K562 (cell line): ENCODE measurements at regions not wholly inside any gene's neighbourhood (a gene's known extent, or its start where the extent isn't known, plus 50 kb on each side); places are given as distances from the start of the nearest gene placed in this dataset.

Experiments used
- ATAC-seq: fragments of 200-7000 bp; cut with Tn5 transposase; 3 replicates; pipeline ENCODE4 v1.9.1; 2020; ENCODE audit warnings: moderate library complexity
- BruUV-seq: library from RNA; stranded (reverse); fragments of 400-500 nt; replicated peaks from 2 replicates; lab custom pipeline; 2021; lab: Mats Ljungman, UMichigan
- CTCF ChIA-PET: fragments of 300-600 bp; formaldehyde crosslinking; extraction: SDS; loops from one replicate; lab custom pipeline; 2021; ENCODE audit warnings: low intra/inter-chr PET ratio; lab: Yijun Ruan, JAX
- POLR2A ChIA-PET: fragments of 300-600, 350-650 bp; sonication (Branson Sonifier 250); formaldehyde crosslinking; extraction: SDS; loops from one replicate; lab custom pipeline; 2021; ENCODE audit warnings: antibody characterized with exemption, inconsistent platforms; lab: Yijun Ruan, JAX
- DNase-seq, 4 experiments: peaks; one replicate each; pipeline versions ENCODE4 v3.0.0 to v3.0.0-alpha.2; 2011 to 2018; ENCODE audit warnings: low spot score in 3 of 4, mixed read lengths in 3 of 4; ENCODE audit errors: extremely low read depth in 1 of 4
- FAIRE-seq: peaks from 2 replicates; lab custom pipeline; 2011; peaks lifted over from hg19 to GRCh38; lab: Jason Lieb, UNC
- H2AFZ ChIP-seq: 2 replicates; pipeline ENCODE4 v1.6.0; 2011; ENCODE audit warnings: low read depth, low read length, control low read depth, inconsistent platforms
- H3K27ac ChIP-seq: fragments of 200-600 bp; 3 replicates; pipeline ENCODE4 v1.8.0; 2011; ENCODE audit warnings: low read depth, mild to moderate bottlenecking, control low read depth, inconsistent platforms, low read length, moderate library complexity, mixed read lengths; ENCODE audit errors: extremely low read depth
- H3K27me3 ChIP-seq, 2 experiments: fragments of 300-600 bp in 1 of 2; 2 replicates in 1 of 2; 3 replicates in 1 of 2; pipeline versions ENCODE4 v1.6.0 to v1.8.0; 2011; ENCODE audit warnings: inconsistent platforms in 2 of 2, low read length in 2 of 2, mild to moderate bottlenecking in 1 of 2, mixed read lengths in 1 of 2, moderate library complexity in 1 of 2; ENCODE audit not compliant: control insufficient read depth in 2 of 2, insufficient read depth in 2 of 2
- H3K36me3 ChIP-seq: fragments of 300-600 bp; 3 replicates; pipeline ENCODE4 v1.8.0; 2011; ENCODE audit warnings: mild to moderate bottlenecking, low read length, inconsistent platforms; ENCODE audit not compliant: control insufficient read depth, insufficient read depth
- H3K4me1 ChIP-seq, 2 experiments: fragments of 200-600 bp in 1 of 2; replicated peaks in 1 of 2; 2 replicates in 1 of 2; 3 replicates in 1 of 2; pipeline versions ENCODE4 v1.5.1 to v1.8.0; 2011; ENCODE audit warnings: inconsistent platforms in 2 of 2, low read length in 2 of 2, mild to moderate bottlenecking in 1 of 2, mixed read lengths in 1 of 2, moderate library complexity in 1 of 2; ENCODE audit not compliant: control insufficient read depth in 2 of 2, insufficient read depth in 2 of 2
- H3K4me2 ChIP-seq: 2 replicates; pipeline ENCODE4 v1.6.1; 2011; ENCODE audit warnings: low read length, control low read depth, inconsistent platforms, mixed read lengths; ENCODE audit not compliant: insufficient read depth
- H3K4me3 ChIP-seq: fragments of 200-600 bp; sonication (generic), shearing (Covaris generic); 2 replicates; pipeline ENCODE4 v1.5.1; 2016; ENCODE audit warnings: control low read depth, inconsistent platforms
- H3K79me2 ChIP-seq: fragments of 200-600 bp; 3 replicates; pipeline ENCODE4 v1.8.0; 2011; ENCODE audit warnings: low read length, inconsistent platforms; ENCODE audit not compliant: control insufficient read depth, insufficient read depth
- H3K9ac ChIP-seq, 2 experiments: 2 replicates each; pipeline versions ENCODE4 v1.6.0 to v1.6.1; 2011; ENCODE audit warnings: low read depth in 2 of 2, low read length in 2 of 2, control low read depth in 1 of 2, inconsistent platforms in 1 of 2, mild to moderate bottlenecking in 1 of 2, mixed read lengths in 1 of 2; ENCODE audit not compliant: insufficient read depth in 1 of 2
- H3K9me1 ChIP-seq: one replicate; pipeline ENCODE4 v1.6.0; 2011; ENCODE audit warnings: inconsistent platforms, mild to moderate bottlenecking, low read length, moderate library complexity; ENCODE audit not compliant: control insufficient read depth, insufficient read depth
- H3K9me3 ChIP-seq: replicated peaks from 2 replicates; pipeline ENCODE4 v1.5.1; 2011; ENCODE audit warnings: low read depth, low read length, inconsistent platforms; ENCODE audit not compliant: control insufficient read depth, insufficient read depth
- H4K20me1 ChIP-seq: replicated peaks from 2 replicates; pipeline ENCODE4 v1.6.1; 2011; ENCODE audit warnings: low read length, inconsistent platforms, mixed read lengths; ENCODE audit not compliant: control insufficient read depth, insufficient read depth
- CBFA2T2 ChIP-seq: fragments of 450-650 bp; conservative IDR thresholded peaks from 2 replicates; pipeline ENCODE4 v1.6.1; 2017; ENCODE audit warnings: mild to moderate bottlenecking
- COPS2 ChIP-seq: fragments of 450-650 bp; conservative IDR thresholded peaks from 2 replicates; pipeline ENCODE4 v1.6.1; 2016; ENCODE audit warnings: mild to moderate bottlenecking, moderate library complexity
- MCM2 ChIP-seq: fragments of 450-650 bp; IDR thresholded peaks from 2 replicates; pipeline ENCODE4 v1.6.1; 2017; ENCODE audit warnings: low read depth, mild to moderate bottlenecking
- RFX1 ChIP-seq: fragments of 450-650 bp; IDR thresholded peaks from 2 replicates; pipeline ENCODE4 v1.6.1; 2016; ENCODE audit warnings: mild to moderate bottlenecking, moderate library complexity
- RNF2 ChIP-seq: sonication (generic); IDR thresholded peaks from 2 replicates; pipeline ENCODE4 v1.6.1; 2016
- SMARCC2 ChIP-seq: fragments of 450-650 bp; IDR thresholded peaks from 2 replicates; pipeline ENCODE4 v1.6.1; 2017; ENCODE audit warnings: antibody characterized with exemption, moderate library complexity, mild to moderate bottlenecking, low read depth
- ZNF274 ChIP-seq: IDR thresholded peaks from 2 replicates; pipeline ENCODE4 v1.6.1; 2011; ENCODE audit warnings: low read depth, mild to moderate bottlenecking, low read length, moderate library complexity, borderline replicate concordance
- ZNF324 ChIP-seq: fragments of 250-450 bp; sonication (Bioruptor Pico); IDR thresholded peaks from 2 replicates; pipeline ENCODE4 v1.4.0; 2020; ENCODE audit warnings: mild to moderate bottlenecking
- in situ Hi-C: fragments of 300-500 bp; cut with MboI; formaldehyde crosslinking; loops from 4 replicates; pipeline ENCODE4 v1.15.0; 2018; ENCODE audit warnings: inconsistent platforms, mixed read lengths
- intact Hi-C: fragments of 100-400 bp; cut with micrococcal nuclease; formaldehyde crosslinking; loops from 2 replicates; pipeline ENCODE4 v1.14.2; 2022
- TF ChIP-seq, protein P1 (sequence below): fragments of 150-350 bp; IDR thresholded peaks from 2 replicates; pipeline ENCODE4 v1.6.1; 2014; ENCODE audit warnings: low read depth, mild to moderate bottlenecking, low read length, borderline replicate concordance
- TF ChIP-seq, protein P2 (sequence below), 2 experiments: fragments of 450-650 bp in 1 of 2; sonication (generic) in 1 of 2; formaldehyde crosslinking in 1 of 2; IDR thresholded peaks; 2 replicates each; pipeline versions ENCODE4 v1.7.1 to v1.9.0; 2016 to 2022; ENCODE audit warnings: inconsistent platforms in 1 of 2, mild to moderate bottlenecking in 1 of 2, missing genetic modification reagents in 1 of 2

GRCh38 chr14:43778570-43778936 is 728.5 kb downstream of the FSCB start (continued):
- TF ChIP-seq, protein P1, sequence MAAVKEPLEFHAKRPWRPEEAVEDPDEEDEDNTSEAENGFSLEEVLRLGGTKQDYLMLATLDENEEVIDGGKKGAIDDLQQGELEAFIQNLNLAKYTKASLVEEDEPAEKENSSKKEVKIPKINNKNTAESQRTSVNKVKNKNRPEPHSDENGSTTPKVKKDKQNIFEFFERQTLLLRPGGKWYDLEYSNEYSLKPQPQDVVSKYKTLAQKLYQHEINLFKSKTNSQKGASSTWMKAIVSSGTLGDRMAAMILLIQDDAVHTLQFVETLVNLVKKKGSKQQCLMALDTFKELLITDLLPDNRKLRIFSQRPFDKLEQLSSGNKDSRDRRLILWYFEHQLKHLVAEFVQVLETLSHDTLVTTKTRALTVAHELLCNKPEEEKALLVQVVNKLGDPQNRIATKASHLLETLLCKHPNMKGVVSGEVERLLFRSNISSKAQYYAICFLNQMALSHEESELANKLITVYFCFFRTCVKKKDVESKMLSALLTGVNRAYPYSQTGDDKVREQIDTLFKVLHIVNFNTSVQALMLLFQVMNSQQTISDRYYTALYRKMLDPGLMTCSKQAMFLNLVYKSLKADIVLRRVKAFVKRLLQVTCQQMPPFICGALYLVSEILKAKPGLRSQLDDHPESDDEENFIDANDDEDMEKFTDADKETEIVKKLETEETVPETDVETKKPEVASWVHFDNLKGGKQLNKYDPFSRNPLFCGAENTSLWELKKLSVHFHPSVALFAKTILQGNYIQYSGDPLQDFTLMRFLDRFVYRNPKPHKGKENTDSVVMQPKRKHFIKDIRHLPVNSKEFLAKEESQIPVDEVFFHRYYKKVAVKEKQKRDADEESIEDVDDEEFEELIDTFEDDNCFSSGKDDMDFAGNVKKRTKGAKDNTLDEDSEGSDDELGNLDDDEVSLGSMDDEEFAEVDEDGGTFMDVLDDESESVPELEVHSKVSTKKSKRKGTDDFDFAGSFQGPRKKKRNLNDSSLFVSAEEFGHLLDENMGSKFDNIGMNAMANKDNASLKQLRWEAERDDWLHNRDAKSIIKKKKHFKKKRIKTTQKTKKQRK: no peak
- TF ChIP-seq COPS2: no peak
- TF ChIP-seq ZNF274: no peak
- no peak for TF ChIP-seq CBFA2T2
- no peak for TF ChIP-seq RFX1
- TF ChIP-seq ZNF324: no peak
- no peak for TF ChIP-seq RNF2
- TF ChIP-seq MCM2: no peak
- TF ChIP-seq, all 486 proteins: peak for 0

- POLR2A ChIA-PET: no interaction called here
- DNase-seq: no peak
- no peak for ATAC-seq
- H3K4me1 ChIP-seq: no peaks in the 10 kb centered on the region
- H3K36me3 ChIP-seq: no peaks in the 10 kb centered on the region
- H3K4me3 ChIP-seq: no peak overlapping the region
- H3K9me1 ChIP-seq: no peaks in the 10 kb centered on the region
- no peak overlapping the region for H3K27ac ChIP-seq
- no peaks in the 10 kb centered on the region for H3K9me3 ChIP-seq
- intact Hi-C loops (no loop called here), in situ Hi-C loops (no loop called here)
- CTCF ChIA-PET: no interaction called here
- H4K20me1 ChIP-seq: no peaks in the 10 kb centered on the region
- no TSS peak for BruUV-seq
- no peak overlapping the region for H3K9ac ChIP-seq
- H3K4me2 ChIP-seq: no peak overlapping the region
- no peak overlapping the region for H2AFZ ChIP-seq
- no peak for FAIRE-seq
- no peaks in the 10 kb centered on the region for H3K79me2 ChIP-seq
- no peaks in the 10 kb centered on the region for H3K27me3 ChIP-seq
- TF ChIP-seq, protein P2, sequence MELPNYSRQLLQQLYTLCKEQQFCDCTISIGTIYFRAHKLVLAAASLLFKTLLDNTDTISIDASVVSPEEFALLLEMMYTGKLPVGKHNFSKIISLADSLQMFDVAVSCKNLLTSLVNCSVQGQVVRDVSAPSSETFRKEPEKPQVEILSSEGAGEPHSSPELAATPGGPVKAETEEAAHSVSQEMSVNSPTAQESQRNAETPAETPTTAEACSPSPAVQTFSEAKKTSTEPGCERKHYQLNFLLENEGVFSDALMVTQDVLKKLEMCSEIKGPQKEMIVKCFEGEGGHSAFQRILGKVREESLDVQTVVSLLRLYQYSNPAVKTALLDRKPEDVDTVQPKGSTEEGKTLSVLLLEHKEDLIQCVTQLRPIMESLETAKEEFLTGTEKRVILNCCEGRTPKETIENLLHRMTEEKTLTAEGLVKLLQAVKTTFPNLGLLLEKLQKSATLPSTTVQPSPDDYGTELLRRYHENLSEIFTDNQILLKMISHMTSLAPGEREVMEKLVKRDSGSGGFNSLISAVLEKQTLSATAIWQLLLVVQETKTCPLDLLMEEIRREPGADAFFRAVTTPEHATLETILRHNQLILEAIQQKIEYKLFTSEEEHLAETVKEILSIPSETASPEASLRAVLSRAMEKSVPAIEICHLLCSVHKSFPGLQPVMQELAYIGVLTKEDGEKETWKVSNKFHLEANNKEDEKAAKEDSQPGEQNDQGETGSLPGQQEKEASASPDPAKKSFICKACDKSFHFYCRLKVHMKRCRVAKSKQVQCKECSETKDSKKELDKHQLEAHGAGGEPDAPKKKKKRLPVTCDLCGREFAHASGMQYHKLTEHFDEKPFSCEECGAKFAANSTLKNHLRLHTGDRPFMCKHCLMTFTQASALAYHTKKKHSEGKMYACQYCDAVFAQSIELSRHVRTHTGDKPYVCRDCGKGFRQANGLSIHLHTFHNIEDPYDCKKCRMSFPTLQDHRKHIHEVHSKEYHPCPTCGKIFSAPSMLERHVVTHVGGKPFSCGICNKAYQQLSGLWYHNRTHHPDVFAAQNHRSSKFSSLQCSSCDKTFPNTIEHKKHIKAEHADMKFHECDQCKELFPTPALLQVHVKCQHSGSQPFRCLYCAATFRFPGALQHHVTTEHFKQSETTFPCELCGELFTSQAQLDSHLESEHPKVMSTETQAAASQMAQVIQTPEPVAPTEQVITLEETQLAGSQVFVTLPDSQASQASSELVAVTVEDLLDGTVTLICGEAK (IDR thresholded peaks at IDR 0.05): no peak
- TF ChIP-seq, protein P2 (CRISPR knock-in tag; IDR thresholded peaks at IDR 0.05): no peak
- no peak for TF ChIP-seq SMARCC2
These were observed 741.6 kb downstream of the FSCB start for GRCh38 chr14:43765474-43765873.
